RWPE2 (cell line): ENCODE measurements at regions not wholly inside any gene's neighbourhood (a gene's known extent, or its start where the extent isn't known, plus 50 kb on each side); places are given as distances from the start of the nearest gene placed in this dataset.
A peak's percentile ranks its signal among the peaks of the same experiment; 100 is the strongest.
"Not testable (repeated sequence)": the region's sequence is repeated elsewhere in the genome, so short reads cannot be mapped to it uniquely, and the experiment has no call there.

Source experiments
- ATAC-seq: fragments of 200-7000 bp; cut with Tn5 transposase; 3 replicates; pipeline ENCODE4 v1.9.1; 2021; ENCODE audit warnings: low read depth
- DNase-seq: peaks from one replicate; pipeline ENCODE4 v3.0.0-alpha.2; 2020; ENCODE audit warnings: low spot score
- H3K27ac ChIP-seq: fragments of 450-650 bp; 2 replicates; pipeline ENCODE4 v1.5.1; 2017; ENCODE audit warnings: mild to moderate bottlenecking; ENCODE audit not compliant: poor library complexity, severe bottlenecking
- H3K27me3 ChIP-seq: fragments of 250-450 bp; sonication (Bioruptor Pico); 2 replicates; pipeline ENCODE4 v1.5.1; 2021; ENCODE audit warnings: mild to moderate bottlenecking, moderate library complexity; ENCODE audit not compliant: insufficient read depth, poor library complexity, severe bottlenecking
- H3K36me3 ChIP-seq: fragments of 250-450 bp; sonication (Bioruptor Pico); 2 replicates; pipeline ENCODE4 v1.5.1; 2020; ENCODE audit warnings: low read depth, mild to moderate bottlenecking, moderate library complexity
- H3K4me1 ChIP-seq: fragments of 250-450 bp; sonication (Bioruptor Pico); 2 replicates; pipeline ENCODE4 v1.5.1; 2021; ENCODE audit warnings: mild to moderate bottlenecking, moderate library complexity; ENCODE audit not compliant: insufficient read depth, poor library complexity, severe bottlenecking
- H3K4me3 ChIP-seq: fragments of 250-450 bp; sonication (Bioruptor Pico); 2 replicates; pipeline ENCODE4 v1.5.1; 2021; ENCODE audit warnings: mild to moderate bottlenecking, moderate library complexity; ENCODE audit not compliant: severe bottlenecking
- H3K9me3 ChIP-seq: fragments of 250-450 bp; sonication (Bioruptor Pico); 2 replicates; pipeline ENCODE4 v1.5.1; 2021; ENCODE audit warnings: mild to moderate bottlenecking, moderate library complexity; ENCODE audit not compliant: severe bottlenecking
- CTCF ChIP-seq: fragments of 450-650 bp; IDR thresholded peaks from one replicate; pipeline ENCODE4 v1.5.1; 2017; ENCODE audit warnings: mild to moderate bottlenecking, moderate library complexity; ENCODE audit not compliant: poor library complexity, severe bottlenecking

GRCh38 chr17:6373599-6373998 lies 61.3 kb downstream of the AIPL1 start:
- not testable (repeated sequence) for H3K36me3 ChIP-seq, H3K27me3 ChIP-seq, DNase-seq, ATAC-seq, H3K9me3 ChIP-seq, H3K4me3 ChIP-seq
- peak overlapping the region; percentile 76 for H3K27ac ChIP-seq
- H3K4me1 ChIP-seq: peaks cover 19% of the 10 kb centered on the region

GRCh38 chr17:6366221-6366666 lies 68.7 kb downstream of the AIPL1 start:
- Histone ChIP-seq H3K9me3 (no peaks in the 10 kb centered on the region), H3K27ac (peak overlapping the region; percentile 83), H3K4me1 (peaks cover 19% of the 10 kb centered on the region), H3K27me3 (no peaks in the 10 kb centered on the region), H3K4me3 (no peak overlapping the region), H3K36me3 (no peaks in the 10 kb centered on the region)
- no peak for TF ChIP-seq CTCF
- no peak for DNase-seq
- ATAC-seq: peak; percentile 86

GRCh38 chr17:6365200-6365943 lies 69.5 kb downstream of the AIPL1 start:
- peak overlapping the region; percentile 83 for H3K27ac ChIP-seq
- peaks cover 19% of the 10 kb centered on the region for H3K4me1 ChIP-seq
- no peaks in the 10 kb centered on the region for H3K9me3 ChIP-seq
- TF ChIP-seq CTCF: no peak
- ATAC-seq (peak; percentile 71), DNase-seq (peak; percentile 75)
- no peaks in the 10 kb centered on the region for H3K27me3 ChIP-seq
- no peaks in the 10 kb centered on the region for H3K36me3 ChIP-seq
- no peak overlapping the region for H3K4me3 ChIP-seq

- no peaks in the 10 kb centered on the region for H3K27me3 ChIP-seq
- H3K4me3 ChIP-seq: no peak overlapping the region
- H3K9me3 ChIP-seq: no peaks in the 10 kb centered on the region
- H3K36me3 ChIP-seq: no peaks in the 10 kb centered on the region
- DNase-seq (no peak), ATAC-seq (no peak)
- H3K4me1 ChIP-seq: peaks cover 17% of the 10 kb centered on the region
- TF ChIP-seq CTCF: no peak
- no peak overlapping the region for H3K27ac ChIP-seq
These were observed 73.2 kb downstream of the AIPL1 start for GRCh38 chr17:6361733-6362132.

GRCh38 chr17:6358131-6358530 lies 76.8 kb downstream of the AIPL1 start:
- no peak for ATAC-seq
- no peak overlapping the region for H3K4me3 ChIP-seq
- no peak for TF ChIP-seq CTCF
- no peak for DNase-seq
- no peak overlapping the region for H3K27ac ChIP-seq
- H3K36me3 ChIP-seq: no peaks in the 10 kb centered on the region
- no peaks in the 10 kb centered on the region for H3K4me1 ChIP-seq
- no peaks in the 10 kb centered on the region for H3K27me3 ChIP-seq
- no peaks in the 10 kb centered on the region for H3K9me3 ChIP-seq
